ENCODE measurements at regions not wholly inside any gene's neighbourhood (a gene's known extent, or its start where the extent isn't known, plus 50 kb on each side); places are given as distances from the start of the nearest gene placed in this dataset.
"Not testable (repeated sequence)": the region's sequence is repeated elsewhere in the genome, so short reads cannot be mapped to it uniquely, and the experiment has no call there.

DNA sequence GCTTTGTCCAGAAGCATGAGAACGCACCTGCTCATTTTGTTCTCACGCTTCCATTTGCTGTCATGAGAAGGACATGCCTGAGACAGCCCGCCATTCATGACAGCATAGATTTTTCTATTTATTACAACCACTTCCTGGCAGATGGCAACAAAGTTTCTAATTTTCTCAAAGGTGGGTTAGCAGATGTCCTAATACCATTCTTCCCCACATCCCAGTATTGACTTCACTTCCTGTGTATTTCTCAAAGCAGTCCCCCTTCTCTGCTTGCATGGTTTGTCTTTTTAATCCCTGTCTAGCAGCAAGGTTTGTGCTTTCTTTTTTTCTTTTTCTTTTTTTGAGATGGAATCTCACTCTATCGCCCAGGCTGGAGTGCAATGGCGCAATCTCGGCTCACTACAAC lies 94.3 kb downstream of the ISX start:
- no peak overlapping the region for H2AFZ ChIP-seq (ENCODE audit: low read length)
- BruUV-seq (replicated peaks), result no TSS peak
- H3K27me3 ChIP-seq (ENCODE audit: low read length), result no peaks in the 10 kb centered on the region
- no peak overlapping the region for H3K9ac ChIP-seq (ENCODE audit: low read length)
- no peaks in the 10 kb centered on the region for H3K9me3 ChIP-seq (ENCODE audit: low read length)
- H3K4me3 ChIP-seq (ENCODE audit: low read length), result no peak overlapping the region
- H3K4me2 ChIP-seq (ENCODE audit: low read length), result no peak overlapping the region
- POLR2A ChIA-PET (ENCODE audit: unreplicated experiment), result no interaction called here
- TF ChIP-seq CTCF (conservative IDR thresholded peaks at IDR 0.05; ENCODE audit: low read depth, low read length) (no peak), EZH2 (IDR thresholded peaks at IDR 0.05; ENCODE audit: low read length, unreplicated experiment) (no peak), EZH2phosphoT487 (IDR thresholded peaks at IDR 0.05; ENCODE audit: borderline replicate concordance, low read length) (no peak)
- no peaks in the 10 kb centered on the region for H3F3A ChIP-seq (ENCODE audit: low read length, unreplicated experiment)
- H3K4me1 ChIP-seq (ENCODE audit: insufficient read depth, low read length), result no peaks in the 10 kb centered on the region
- DNase-seq (no peak), ATAC-seq (no peak)
- intact Hi-C loops (cut with micrococcal nuclease), result no loop called here
- H3K79me2 ChIP-seq (ENCODE audit: low read length), result no peaks in the 10 kb centered on the region
- CTCF ChIA-PET, result no interaction called here
- no peaks in the 10 kb centered on the region for H3K36me3 ChIP-seq (ENCODE audit: low read depth, low read length)
- H3K27ac ChIP-seq (ENCODE audit: low read length), result no peak overlapping the region
- no peaks in the 10 kb centered on the region for H4K20me1 ChIP-seq (ENCODE audit: low read length)
- H3K9me2 ChIP-seq (replicated peaks; ENCODE audit: low read length), result no peaks in the 10 kb centered on the region

DNA sequence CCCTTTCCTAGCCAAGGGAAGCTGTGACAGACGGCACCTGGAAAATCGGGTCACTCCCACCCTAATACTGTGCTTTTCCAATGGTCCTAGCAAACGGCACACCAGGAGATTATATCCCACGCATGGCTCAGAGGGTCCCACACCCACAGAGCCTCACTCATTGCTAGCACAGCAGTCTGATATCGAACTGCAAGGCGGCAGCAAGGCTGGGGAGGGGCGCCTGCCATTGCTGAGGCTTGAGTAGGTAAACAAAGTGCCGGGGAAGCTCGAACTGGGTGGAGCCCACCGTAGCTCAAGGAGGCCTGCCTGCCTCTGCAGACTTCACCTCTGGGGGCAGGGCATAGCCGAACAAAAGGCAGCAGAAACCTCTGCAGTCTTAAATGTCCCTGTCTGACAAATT lies 91.4 kb upstream of the HMGXB4 start:
- H3F3A ChIP-seq (ENCODE audit: low read length, unreplicated experiment); H2AFZ ChIP-seq (ENCODE audit: low read length); H3K27ac ChIP-seq (ENCODE audit: low read length); intact Hi-C loops (cut with micrococcal nuclease); H3K79me2 ChIP-seq (ENCODE audit: low read length); DNase-seq; H3K36me3 ChIP-seq (ENCODE audit: low read depth, low read length); H3K9me2 ChIP-seq (replicated peaks; ENCODE audit: low read length); CTCF ChIA-PET; H3K4me1 ChIP-seq (ENCODE audit: insufficient read depth, low read length); H3K4me3 ChIP-seq (ENCODE audit: low read length); H3K27me3 ChIP-seq (ENCODE audit: low read length); H3K9me3 ChIP-seq (ENCODE audit: low read length); H3K9ac ChIP-seq (ENCODE audit: low read length); ATAC-seq; POLR2A ChIA-PET (ENCODE audit: unreplicated experiment); H3K4me2 ChIP-seq (ENCODE audit: low read length); H4K20me1 ChIP-seq (ENCODE audit: low read length); BruUV-seq (replicated peaks): not testable (repeated sequence)

DNA sequence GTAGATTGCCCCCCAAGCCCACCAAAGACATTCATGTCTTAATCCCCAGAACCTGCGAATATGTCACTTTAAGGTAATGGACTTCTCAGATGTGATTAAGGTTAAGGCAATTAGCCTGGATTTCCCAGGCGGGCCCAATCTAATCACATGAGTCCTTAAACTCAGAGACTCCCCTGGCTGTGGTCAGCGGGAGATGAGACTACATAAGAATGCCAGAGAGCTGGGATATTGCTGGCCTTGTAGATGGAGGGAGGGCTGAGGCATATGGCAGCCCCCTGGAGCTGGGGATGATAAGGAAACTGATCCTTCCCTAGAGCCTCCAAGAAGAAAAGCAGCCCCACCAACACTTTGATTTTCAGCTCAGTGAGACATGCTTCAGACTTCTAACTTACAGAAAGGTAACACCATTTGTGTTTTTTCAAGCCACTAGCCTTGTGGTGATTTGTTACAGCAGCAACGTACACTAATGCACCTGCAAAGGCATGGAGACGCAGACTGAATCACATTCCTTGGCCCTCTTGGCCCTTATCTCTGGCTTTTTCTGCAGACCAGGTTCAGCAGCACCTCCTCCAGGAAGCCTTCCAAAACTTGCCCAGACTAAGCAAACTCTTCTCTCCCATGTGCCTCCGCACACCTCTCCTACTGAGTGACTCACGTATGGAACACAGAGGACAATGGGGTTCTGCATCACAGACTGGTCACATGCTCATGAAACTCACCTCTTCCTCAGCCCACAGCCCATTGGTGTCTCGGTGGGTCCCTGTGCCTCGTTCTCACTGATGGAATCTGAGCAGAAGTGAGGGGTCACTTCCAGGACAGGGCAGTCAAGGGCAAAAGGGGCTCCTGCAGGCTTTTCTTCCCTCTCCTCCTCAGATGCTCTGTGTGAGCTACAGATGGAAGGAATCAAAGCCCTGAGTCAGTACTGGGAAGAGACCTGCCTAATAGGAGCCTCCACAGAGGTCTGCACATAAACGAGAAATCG lies 86.3 kb upstream of the HMGXB4 start:
- ATAC-seq (no peak), DNase-seq (no peak)
- ChIA-PET CTCF (no interaction called here), POLR2A (ENCODE audit: unreplicated experiment) (no interaction called here)
- Histone ChIP-seq H4K20me1 (ENCODE audit: low read length) (no peaks in the 10 kb centered on the region), H3K27me3 (ENCODE audit: low read length) (no peaks in the 10 kb centered on the region), H3K27ac (ENCODE audit: low read length) (no peak overlapping the region), H3K4me3 (ENCODE audit: low read length) (no peak overlapping the region), H3K9me3 (ENCODE audit: low read length) (no peaks in the 10 kb centered on the region), H3K9me2 (replicated peaks; ENCODE audit: low read length) (no peaks in the 10 kb centered on the region), H2AFZ (ENCODE audit: low read length) (no peak overlapping the region), H3K4me1 (ENCODE audit: insufficient read depth, low read length) (no peaks in the 10 kb centered on the region), H3F3A (ENCODE audit: low read length, unreplicated experiment) (no peaks in the 10 kb centered on the region), H3K9ac (ENCODE audit: low read length) (no peak overlapping the region), H3K79me2 (ENCODE audit: low read length) (no peaks in the 10 kb centered on the region), H3K36me3 (ENCODE audit: low read depth, low read length) (no peaks in the 10 kb centered on the region), H3K4me2 (ENCODE audit: low read length) (no peak overlapping the region)
- TF ChIP-seq EZH2 (IDR thresholded peaks at IDR 0.05; ENCODE audit: low read length, unreplicated experiment) (no peak), EZH2phosphoT487 (IDR thresholded peaks at IDR 0.05; ENCODE audit: borderline replicate concordance, low read length) (no peak)
- no TSS peak for BruUV-seq (replicated peaks)
- intact Hi-C loops (cut with micrococcal nuclease), result no loop called here
